ENCODE measurements at regions not wholly inside any gene's neighbourhood (a gene's known extent, or its start where the extent isn't known, plus 50 kb on each side); places are given as distances from the start of the nearest gene placed in this dataset.

DNA sequence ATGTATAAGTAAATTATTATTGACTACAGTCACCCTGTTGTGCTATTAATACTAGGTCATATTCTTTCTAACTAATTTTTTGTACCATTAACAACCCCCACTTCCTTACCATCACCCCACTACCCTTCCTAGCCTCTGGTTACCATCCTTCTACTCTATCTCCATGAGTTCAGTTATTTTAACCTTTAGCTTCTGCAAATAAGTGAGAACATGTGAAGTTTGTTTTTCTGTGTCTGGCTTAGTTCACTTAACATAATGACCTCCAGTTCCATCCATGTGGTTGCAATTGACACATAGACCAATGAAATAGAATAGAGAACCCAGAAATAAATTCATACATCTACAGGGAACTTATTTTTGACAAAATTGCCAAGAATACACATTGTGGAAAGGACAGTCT, 55.4 kb upstream of the CHRNB4 start:
- TF ChIP-seq, protein P1, sequence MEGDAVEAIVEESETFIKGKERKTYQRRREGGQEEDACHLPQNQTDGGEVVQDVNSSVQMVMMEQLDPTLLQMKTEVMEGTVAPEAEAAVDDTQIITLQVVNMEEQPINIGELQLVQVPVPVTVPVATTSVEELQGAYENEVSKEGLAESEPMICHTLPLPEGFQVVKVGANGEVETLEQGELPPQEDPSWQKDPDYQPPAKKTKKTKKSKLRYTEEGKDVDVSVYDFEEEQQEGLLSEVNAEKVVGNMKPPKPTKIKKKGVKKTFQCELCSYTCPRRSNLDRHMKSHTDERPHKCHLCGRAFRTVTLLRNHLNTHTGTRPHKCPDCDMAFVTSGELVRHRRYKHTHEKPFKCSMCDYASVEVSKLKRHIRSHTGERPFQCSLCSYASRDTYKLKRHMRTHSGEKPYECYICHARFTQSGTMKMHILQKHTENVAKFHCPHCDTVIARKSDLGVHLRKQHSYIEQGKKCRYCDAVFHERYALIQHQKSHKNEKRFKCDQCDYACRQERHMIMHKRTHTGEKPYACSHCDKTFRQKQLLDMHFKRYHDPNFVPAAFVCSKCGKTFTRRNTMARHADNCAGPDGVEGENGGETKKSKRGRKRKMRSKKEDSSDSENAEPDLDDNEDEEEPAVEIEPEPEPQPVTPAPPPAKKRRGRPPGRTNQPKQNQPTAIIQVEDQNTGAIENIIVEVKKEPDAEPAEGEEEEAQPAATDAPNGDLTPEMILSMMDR (IDR thresholded peaks at IDR 0.05; ENCODE audit: unreplicated experiment), result no peak
- H3K36me3 Mint-ChIP-seq (ENCODE audit: insufficient read depth, unreplicated experiment), result no peaks in the 10 kb centered on the region

DNA sequence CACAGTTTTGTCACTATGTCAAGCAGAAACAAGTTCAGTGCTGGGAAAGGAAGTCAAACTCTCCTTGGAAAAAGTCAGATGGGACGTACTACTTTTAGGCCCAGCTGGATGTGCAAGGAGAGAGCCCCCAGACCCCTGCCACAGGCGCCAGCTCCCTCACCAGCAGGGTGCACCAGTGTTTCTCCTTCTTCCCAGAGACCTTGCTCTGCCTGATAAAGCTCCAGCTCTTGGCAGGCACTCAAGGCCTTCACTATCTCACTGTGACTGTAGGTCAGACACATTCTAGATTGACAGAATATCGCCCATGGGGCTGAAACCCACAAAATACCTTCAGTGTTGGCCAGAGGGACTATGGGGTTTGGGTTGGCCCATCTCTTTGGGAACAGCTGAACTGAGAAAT, 54.8 kb upstream of the CHRNB4 start:
- no peak for DNase-seq
- no TSS peak for BruUV-seq (replicated peaks)
- Mint-ChIP-seq H3K4me3 (ENCODE audit: low read depth, unreplicated experiment) (no peak overlapping the region), H3K4me1 (ENCODE audit: low read depth, unreplicated experiment) (no peaks in the 10 kb centered on the region), H3K9me3 (ENCODE audit: low read depth, unreplicated experiment) (no peaks in the 10 kb centered on the region), H3K36me3 (ENCODE audit: insufficient read depth, unreplicated experiment) (no peaks in the 10 kb centered on the region), H3K27me3 (ENCODE audit: unreplicated experiment) (peaks cover 84% of the 10 kb centered on the region), H3K27ac (ENCODE audit: unreplicated experiment) (no peak overlapping the region)
- CTCF ChIA-PET, result interaction anchor here (0.6 kb wide), 2 partner anchors 15 to 26 kb away, joined by 3 read pairs; no protein-coding TSS in a partner anchor
- TF ChIP-seq, protein P1 (IDR thresholded peaks at IDR 0.05; ENCODE audit: unreplicated experiment), result no peak
- intact Hi-C loops (cut with micrococcal nuclease; ENCODE audit: unreplicated experiment), result no loop called here

More for the DNA sequence above, 55.4 kb upstream of the CHRNB4 start:
- no TSS peak for BruUV-seq (replicated peaks)
- intact Hi-C loops (cut with micrococcal nuclease; ENCODE audit: unreplicated experiment), result no loop called here
- CTCF ChIA-PET, result interaction anchor here (0.6 kb wide), 1 partner anchor 26 kb away, joined by 3 read pairs; no protein-coding TSS in a partner anchor
- H3K9me3 Mint-ChIP-seq (ENCODE audit: low read depth, unreplicated experiment), result no peaks in the 10 kb centered on the region
- no peak overlapping the region for H3K27ac Mint-ChIP-seq (ENCODE audit: unreplicated experiment)
- no peak overlapping the region for H3K4me3 Mint-ChIP-seq (ENCODE audit: low read depth, unreplicated experiment)
- DNase-seq, result no peak
- no peaks in the 10 kb centered on the region for H3K4me1 Mint-ChIP-seq (ENCODE audit: low read depth, unreplicated experiment)
- peaks cover 78% of the 10 kb centered on the region for H3K27me3 Mint-ChIP-seq (ENCODE audit: unreplicated experiment)

DNA sequence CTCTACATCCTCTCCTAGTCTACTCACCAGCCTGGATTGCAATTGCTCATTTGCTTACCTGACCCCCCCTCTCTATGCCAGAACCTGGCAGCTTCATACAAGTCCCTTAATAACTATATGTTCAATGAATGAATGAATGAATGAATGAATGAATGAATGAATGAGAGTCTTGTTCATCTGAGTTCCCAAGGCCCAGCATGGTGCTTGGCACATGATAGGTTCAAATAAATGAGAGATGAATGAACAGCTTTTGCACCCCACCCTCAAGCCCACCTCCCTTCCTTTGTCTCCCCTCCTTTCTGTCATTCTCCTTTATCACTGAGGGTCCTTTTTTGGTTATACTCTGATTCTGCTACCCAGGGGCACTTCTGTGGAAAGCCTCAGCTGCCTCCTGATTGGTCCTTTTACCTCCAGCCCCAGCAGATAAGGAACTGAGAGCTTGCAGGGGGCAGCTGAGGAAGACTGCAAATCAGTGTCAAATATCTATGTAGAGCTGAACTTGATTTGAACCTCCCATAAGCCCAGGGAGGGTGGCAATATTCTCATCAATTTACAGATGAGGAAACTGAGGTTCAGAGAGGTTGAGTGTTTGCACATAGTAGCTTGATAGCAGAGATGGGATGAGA, 54.1 kb upstream of the CHRNB4 start:
- CTCF ChIA-PET, result interaction anchor here (0.6 to 0.7 kb wide), 3 partner anchors 16 to 619 kb away, joined by 3 to 5 read pairs (median 3); no protein-coding TSS in a partner anchor
- Mint-ChIP-seq H3K36me3 (ENCODE audit: insufficient read depth, unreplicated experiment) (no peaks in the 10 kb centered on the region), H3K9me3 (ENCODE audit: low read depth, unreplicated experiment) (no peaks in the 10 kb centered on the region)

DNA sequence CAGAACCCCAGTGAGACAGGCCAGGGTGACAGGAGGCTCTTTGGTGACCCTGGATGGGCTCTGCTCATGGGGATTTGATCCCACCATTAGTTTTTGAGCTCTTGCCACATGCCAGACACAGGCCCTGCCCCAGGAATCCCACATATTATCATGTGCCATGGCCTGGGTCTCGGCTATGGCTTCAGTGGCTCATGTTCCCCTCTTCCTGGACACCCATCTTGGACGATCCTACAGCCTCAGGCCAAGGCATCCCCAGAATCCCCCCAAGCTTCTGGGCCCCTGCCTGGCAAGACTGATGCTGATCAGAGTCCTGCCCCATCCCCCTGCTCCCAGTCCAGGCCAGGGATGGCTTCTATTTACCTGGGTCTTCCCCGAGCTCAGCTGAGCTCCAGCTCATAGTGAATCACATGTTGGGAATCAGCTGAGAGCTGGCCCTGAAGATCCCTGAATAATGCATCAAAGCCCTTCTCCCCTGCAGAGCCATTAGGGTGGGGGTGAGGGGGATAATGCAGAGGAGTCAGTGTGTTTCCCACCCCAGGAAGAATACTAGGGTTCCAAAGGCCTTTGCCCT, 50.9 kb upstream of the CHRNB4 start:
- CTCF ChIA-PET, result no interaction called here
- no peak overlapping the region for H3K4me3 Mint-ChIP-seq (ENCODE audit: low read depth, unreplicated experiment)
- H3K9me3 Mint-ChIP-seq (ENCODE audit: low read depth, unreplicated experiment), result no peaks in the 10 kb centered on the region
- intact Hi-C loops (cut with micrococcal nuclease; ENCODE audit: unreplicated experiment), result no loop called here
- no peaks in the 10 kb centered on the region for H3K4me1 Mint-ChIP-seq (ENCODE audit: low read depth, unreplicated experiment)
- BruUV-seq (replicated peaks), result no TSS peak
- no peak for DNase-seq
- peaks cover 47% of the 10 kb centered on the region for H3K27me3 Mint-ChIP-seq (ENCODE audit: unreplicated experiment)
- TF ChIP-seq, protein P1 (IDR thresholded peaks at IDR 0.05; ENCODE audit: unreplicated experiment), result no peak
- no peaks in the 10 kb centered on the region for H3K36me3 Mint-ChIP-seq (ENCODE audit: insufficient read depth, unreplicated experiment)
- no peak overlapping the region for H3K27ac Mint-ChIP-seq (ENCODE audit: unreplicated experiment)

More for the DNA sequence above, 54.1 kb upstream of the CHRNB4 start:
- intact Hi-C loops (cut with micrococcal nuclease; ENCODE audit: unreplicated experiment), result no loop called here
- peaks cover 80% of the 10 kb centered on the region for H3K27me3 Mint-ChIP-seq (ENCODE audit: unreplicated experiment)
- H3K4me1 Mint-ChIP-seq (ENCODE audit: low read depth, unreplicated experiment), result no peaks in the 10 kb centered on the region
- DNase-seq, result no peak
- TF ChIP-seq, protein P1 (IDR thresholded peaks at IDR 0.05; ENCODE audit: unreplicated experiment), result no peak
- no peak overlapping the region for H3K27ac Mint-ChIP-seq (ENCODE audit: unreplicated experiment)
- BruUV-seq (replicated peaks), result no TSS peak
- no peak overlapping the region for H3K4me3 Mint-ChIP-seq (ENCODE audit: low read depth, unreplicated experiment)

All from Calu3 (cell line).